ENCODE measurements at regions not wholly inside any gene's neighbourhood (a gene's known extent, or its start where the extent isn't known, plus 50 kb on each side); places are given as distances from the start of the nearest gene placed in this dataset.

- TF ChIP-seq EP300 (IDR thresholded peaks at IDR 0.05) (no peak), ESRRA (IDR thresholded peaks at IDR 0.05; ENCODE audit: borderline replicate concordance, low read length) (no peak), POLR2A (IDR thresholded peaks at IDR 0.05; ENCODE audit: low read length) (no peak), EHF (CRISPR knock-in tag; IDR thresholded peaks at IDR 0.05) (no peak), BCL3 (IDR thresholded peaks at IDR 0.05) (no peak)
- TF ChIP-seq, protein P1, sequence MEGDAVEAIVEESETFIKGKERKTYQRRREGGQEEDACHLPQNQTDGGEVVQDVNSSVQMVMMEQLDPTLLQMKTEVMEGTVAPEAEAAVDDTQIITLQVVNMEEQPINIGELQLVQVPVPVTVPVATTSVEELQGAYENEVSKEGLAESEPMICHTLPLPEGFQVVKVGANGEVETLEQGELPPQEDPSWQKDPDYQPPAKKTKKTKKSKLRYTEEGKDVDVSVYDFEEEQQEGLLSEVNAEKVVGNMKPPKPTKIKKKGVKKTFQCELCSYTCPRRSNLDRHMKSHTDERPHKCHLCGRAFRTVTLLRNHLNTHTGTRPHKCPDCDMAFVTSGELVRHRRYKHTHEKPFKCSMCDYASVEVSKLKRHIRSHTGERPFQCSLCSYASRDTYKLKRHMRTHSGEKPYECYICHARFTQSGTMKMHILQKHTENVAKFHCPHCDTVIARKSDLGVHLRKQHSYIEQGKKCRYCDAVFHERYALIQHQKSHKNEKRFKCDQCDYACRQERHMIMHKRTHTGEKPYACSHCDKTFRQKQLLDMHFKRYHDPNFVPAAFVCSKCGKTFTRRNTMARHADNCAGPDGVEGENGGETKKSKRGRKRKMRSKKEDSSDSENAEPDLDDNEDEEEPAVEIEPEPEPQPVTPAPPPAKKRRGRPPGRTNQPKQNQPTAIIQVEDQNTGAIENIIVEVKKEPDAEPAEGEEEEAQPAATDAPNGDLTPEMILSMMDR (IDR thresholded peaks at IDR 0.05) = no peak
Observed at GRCh38 chr3:184500344-184500923, 61.2 kb upstream of the EPHB3 start.
